GM12878 (cell line): ENCODE measurements at regions not wholly inside any gene's neighbourhood (a gene's known extent, or its start where the extent isn't known, plus 50 kb on each side); places are given as distances from the start of the nearest gene placed in this dataset.

Experiments
- ATAC-seq: fragments of 200-7000 bp; cut with Tn5 transposase; 3 replicates; pipeline ENCODE4 v1.9.1; 2020; ENCODE audit warnings: mild to moderate bottlenecking, moderate library complexity
- BruUV-seq: library from RNA; stranded (reverse); fragments of 400-500 nt; replicated peaks from 2 replicates; lab custom pipeline; 2021; lab: Mats Ljungman, UMichigan
- CTCF ChIA-PET: fragments of 300-600 bp; sonication (Branson Sonifier 250); formaldehyde crosslinking; extraction: SDS; loops from one replicate; lab custom pipeline; 2021; ENCODE audit warnings: inconsistent platforms; lab: Yijun Ruan, JAX
- POLR2A ChIA-PET: fragments of 350-600 bp; formaldehyde crosslinking; extraction: SDS; loops from one replicate; lab custom pipeline; 2021; ENCODE audit warnings: inconsistent platforms; lab: Charles Lee
- RAD21 ChIA-PET: fragments of 300-600 bp; sonication (Branson Sonifier 250); formaldehyde crosslinking; loops from one replicate; lab custom pipeline; 2023; ENCODE audit warnings: antibody characterized with exemption; ENCODE audit not compliant: unreplicated experiment; lab: Charles Lee
- SMC1A ChIA-PET: fragments of 300-600 bp; sonication (Branson Sonifier 250); formaldehyde crosslinking; loops from one replicate; lab custom pipeline; 2023; ENCODE audit not compliant: unreplicated experiment, uncharacterized antibody; lab: Charles Lee
- DNase-seq: peaks from one replicate; pipeline ENCODE4 v3.0.0-alpha.2; 2011; ENCODE audit warnings: low read depth, low spot score
- FAIRE-seq: peaks from 3 replicates; lab custom pipeline; 2011; peaks lifted over from hg19 to GRCh38; lab: Jason Lieb, UNC
- H2AFZ ChIP-seq: 2 replicates; pipeline ENCODE4 v1.6.0; 2011; ENCODE audit warnings: low read depth, low read length, control low read depth; ENCODE audit not compliant: control insufficient read depth
- H3K27ac ChIP-seq: 2 replicates; pipeline ENCODE4 v1.5.1; 2011; ENCODE audit warnings: control low read depth; ENCODE audit not compliant: control insufficient read depth, insufficient read depth
- H3K27me3 ChIP-seq, 2 experiments: replicated peaks in 1 of 2; 2 replicates each; pipeline versions ENCODE4 v1.6.0 to v1.6.1; 2011; ENCODE audit warnings: low read length in 1 of 2; ENCODE audit not compliant: control insufficient read depth in 2 of 2, insufficient read depth in 2 of 2
- H3K36me3 ChIP-seq, 2 experiments: 2 replicates each; pipeline ENCODE4 v1.5.1; 2011; ENCODE audit warnings: low read length in 1 of 2; ENCODE audit not compliant: control insufficient read depth in 2 of 2, insufficient read depth in 2 of 2
- H3K4me1 ChIP-seq: 2 replicates; pipeline ENCODE4 v1.6.1; 2011; ENCODE audit warnings: mild to moderate bottlenecking, low read length, moderate library complexity, mixed read lengths; ENCODE audit not compliant: control insufficient read depth, insufficient read depth
- H3K4me2 ChIP-seq: 2 replicates; pipeline ENCODE4 v1.6.0; 2011; ENCODE audit warnings: control low read depth; ENCODE audit not compliant: control insufficient read depth, insufficient read depth
- H3K4me3 ChIP-seq: fragments of 200-600 bp; sonication (generic); 2 replicates; pipeline ENCODE4 v1.5.1; 2016
- H3K79me2 ChIP-seq: 2 replicates; pipeline ENCODE4 v1.6.0; 2011; ENCODE audit warnings: low read length; ENCODE audit not compliant: control insufficient read depth, insufficient read depth
- H3K9ac ChIP-seq: 2 replicates; pipeline ENCODE4 v1.8.0; 2011; ENCODE audit warnings: low read length, control low read depth, mixed read lengths; ENCODE audit not compliant: control insufficient read depth, insufficient read depth
- H3K9me3 ChIP-seq: replicated peaks from 3 replicates; pipeline ENCODE4 v1.5.1; 2011; ENCODE audit warnings: mild to moderate bottlenecking, low read length; ENCODE audit not compliant: control insufficient read depth, insufficient read depth
- H4K20me1 ChIP-seq: 2 replicates; pipeline ENCODE4 v1.6.0; 2011; ENCODE audit not compliant: control insufficient read depth, insufficient read depth
- BCL11A ChIP-seq: IDR thresholded peaks from 2 replicates; pipeline ENCODE4 v1.6.1; 2011; ENCODE audit warnings: low read depth, low read length
- CBX3 ChIP-seq: fragments of 200-600 bp; sonication (generic); IDR thresholded peaks from 2 replicates; pipeline ENCODE4 v1.6.1; 2016; ENCODE audit warnings: low read depth, borderline replicate concordance
- CBX5 ChIP-seq: sonication (generic); IDR thresholded peaks from 2 replicates; pipeline ENCODE4 v1.6.1; 2016; ENCODE audit warnings: low read depth, moderate library complexity, mild to moderate bottlenecking, inconsistent platforms
- DPF2 ChIP-seq: fragments of 450-650 bp; IDR thresholded peaks from 2 replicates; pipeline ENCODE4 v1.6.1; 2017; ENCODE audit warnings: mild to moderate bottlenecking
- HDGF ChIP-seq: fragments of 450-650 bp; IDR thresholded peaks from 2 replicates; pipeline ENCODE4 v1.6.1; 2016; ENCODE audit warnings: antibody characterized with exemption
- IRF4 ChIP-seq: IDR thresholded peaks from 2 replicates; pipeline ENCODE4 v1.6.1; 2011; ENCODE audit warnings: low read depth, low read length
- NFYB ChIP-seq: IDR thresholded peaks from 2 replicates; pipeline ENCODE4 v1.6.1; 2011; ENCODE audit warnings: low read depth, mild to moderate bottlenecking, low read length, improper control_type of control experiment, moderate library complexity; ENCODE audit not compliant: insufficient read depth
- PKNOX1 ChIP-seq: fragments of 450-650 bp; IDR thresholded peaks from 2 replicates; pipeline ENCODE4 v1.6.1; 2016; ENCODE audit warnings: mild to moderate bottlenecking
- POU2F2 ChIP-seq: IDR thresholded peaks from 3 replicates; pipeline ENCODE4 v1.6.1; 2011; ENCODE audit warnings: low read depth, mild to moderate bottlenecking, low read length, borderline replicate concordance
- RAD51 ChIP-seq: fragments of 450-650 bp; IDR thresholded peaks from 2 replicates; pipeline ENCODE4 v1.6.1; 2016; ENCODE audit warnings: moderate library complexity, mild to moderate bottlenecking, inconsistent platforms
- RCOR1 ChIP-seq: conservative IDR thresholded peaks from 2 replicates; pipeline ENCODE4 v1.6.1; 2012; ENCODE audit warnings: low read depth, low read length, improper control_type of control experiment
- SREBF2 ChIP-seq: IDR thresholded peaks from 2 replicates; pipeline ENCODE4 v1.6.1; 2012; ENCODE audit warnings: mild to moderate bottlenecking, low read length
- TCF12 ChIP-seq: IDR thresholded peaks from 2 replicates; pipeline ENCODE4 v1.6.1; 2011; ENCODE audit warnings: low read depth, mild to moderate bottlenecking, low read length
- TCF7 ChIP-seq: IDR thresholded peaks from 2 replicates; pipeline ENCODE4 v1.6.1; 2014; ENCODE audit warnings: antibody characterized with exemption, borderline replicate concordance
- ZNF207 ChIP-seq: fragments of 450-650 bp; IDR thresholded peaks from 2 replicates; pipeline ENCODE4 v1.6.1; 2014; ENCODE audit warnings: antibody characterized with exemption, mild to moderate bottlenecking, borderline replicate concordance
- ZNF592 ChIP-seq: fragments of 450-650 bp; IDR thresholded peaks from 2 replicates; pipeline ENCODE4 v1.6.1; 2017; ENCODE audit warnings: mild to moderate bottlenecking, moderate library complexity
- ZZZ3 ChIP-seq: IDR thresholded peaks from 2 replicates; pipeline ENCODE4 v1.6.1; 2011; ENCODE audit warnings: low read depth; ENCODE audit not compliant: control insufficient read depth, insufficient read length
- WGBS: methylation state at CpG from one replicate; pipeline ENCODE4 v1.1.6; 2016; ENCODE audit warnings: low lambda C conversion rate; ENCODE audit not compliant: insufficient replicate concordance, insufficient coverage; ENCODE audit errors: missing lambda C conversion rate; 5-methylcytosine and 5-hydroxymethylcytosine counted together
- in situ Hi-C: fragments of 300-500 bp; cut with MboI; formaldehyde crosslinking; loops from 9 replicates; pipeline ENCODE4 v1.14.3; 2018; ENCODE audit warnings: mixed read lengths
- intact Hi-C: fragments of 100-400 bp; cut with micrococcal nuclease; formaldehyde crosslinking; loops from one replicate; pipeline ENCODE4 v1.14.2; 2022; ENCODE audit not compliant: unreplicated experiment

GRCh38 chr7:51456431-51457060, 139.9 kb upstream of the COBL start:
- in situ Hi-C loops (no loop called here), intact Hi-C loops (no loop called here)
- Histone ChIP-seq H3K9me3 (no peaks in the 10 kb centered on the region), H3K9ac (no peak overlapping the region), H3K36me3 (no peaks in the 10 kb centered on the region), H3K27ac (no peak overlapping the region), H3K79me2 (no peaks in the 10 kb centered on the region), H4K20me1 (no peaks in the 10 kb centered on the region), H3K4me3 (no peak overlapping the region), H2AFZ (no peak overlapping the region), H3K27me3 (no peaks in the 10 kb centered on the region), H3K4me1 (no peaks in the 10 kb centered on the region), H3K4me2 (no peak overlapping the region)
- DNase-seq (no peak), ATAC-seq (no peak), FAIRE-seq (no peak)
- no peak for TF ChIP-seq CBX5
- no peak for TF ChIP-seq RAD51
- TF ChIP-seq TCF7: no peak
- no peak for TF ChIP-seq TCF12
- no peak for TF ChIP-seq CBX3
- TF ChIP-seq RCOR1: no peak
- no peak for TF ChIP-seq BCL11A
- TF ChIP-seq HDGF: no peak
- TF ChIP-seq PKNOX1: no peak
- TF ChIP-seq ZZZ3: no peak
- TF ChIP-seq ZNF592: no peak
- no peak for TF ChIP-seq ZNF207
- TF ChIP-seq DPF2: no peak
- no peak for TF ChIP-seq POU2F2
- TF ChIP-seq IRF4: no peak
- no peak for TF ChIP-seq SREBF2
- TF ChIP-seq NFYB: no peak
- CTCF ChIA-PET: no interaction called here
- POLR2A ChIA-PET: no interaction called here
- SMC1A ChIA-PET: no interaction called here
- no TSS peak for BruUV-seq
- RAD21 ChIA-PET: no interaction called here
- WGBS: 5% methylated on average over 2 of the region's 2 CpGs
